NCI-H774 (cell line): ENCODE measurements at regions not wholly inside any gene's neighbourhood (a gene's known extent, or its start where the extent isn't known, plus 50 kb on each side); places are given as distances from the start of the nearest gene placed in this dataset.
"Not testable (repeated sequence)": the region's sequence is repeated elsewhere in the genome, so short reads cannot be mapped to it uniquely, and the experiment has no call there.

Experiments
- DNase-seq: peaks from one replicate; lab custom pipeline; 2025; lab: John Stamatoyannopoulos, UW

GRCh38 chr7:10588084-10588483 lies 385.6 kb upstream of the PHF14 start:
- DNase-seq, result no peak

GRCh38 chr7:10592604-10593003 lies 381.1 kb upstream of the PHF14 start:
- DNase-seq, result no peak

- DNase-seq, result no peak
Measured at GRCh38 chr7:10593080-10593479, 380.6 kb upstream of the PHF14 start.

DNA sequence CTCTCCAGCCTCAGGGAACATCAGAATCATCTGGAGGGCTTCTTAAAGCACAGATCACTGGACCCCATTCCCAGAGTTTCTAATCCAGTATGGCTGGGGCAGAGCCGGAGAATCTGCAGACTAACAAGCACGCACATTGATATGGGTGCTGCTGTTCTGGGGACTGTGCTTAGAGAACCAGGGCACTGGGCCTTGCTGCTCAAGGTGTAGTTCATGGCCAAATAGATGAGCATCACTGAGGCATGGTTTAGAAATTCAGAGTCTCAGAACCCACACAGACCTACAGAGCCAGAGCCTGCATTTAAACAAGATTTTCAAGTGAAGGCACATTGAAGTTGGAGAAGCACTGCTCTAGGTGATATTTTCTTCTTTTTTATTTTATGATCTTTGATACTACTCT lies 376.8 kb upstream of the PHF14 start:
- no peak for DNase-seq

- DNase-seq, result no peak
Measured at GRCh38 chr7:10604128-10604527, 369.5 kb upstream of the PHF14 start.

DNA sequence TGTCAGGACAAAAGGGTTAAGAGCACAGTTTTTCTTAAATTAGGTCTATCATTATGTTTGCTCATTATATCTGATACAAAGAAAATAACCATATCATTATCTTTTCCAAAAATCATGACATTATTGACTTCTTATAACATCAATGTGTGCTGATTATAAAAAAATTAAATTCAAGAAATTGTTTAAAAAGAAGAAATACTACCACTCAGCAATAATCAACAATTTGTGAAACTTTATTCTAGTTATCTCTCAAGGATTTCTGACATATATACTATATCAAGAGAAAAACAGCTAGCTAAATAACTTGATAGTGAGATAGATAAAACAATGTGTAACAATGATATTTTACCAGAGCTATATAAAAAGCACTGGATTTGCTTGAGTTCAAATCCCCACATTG lies 360.7 kb upstream of the PHF14 start:
- no peak for DNase-seq

GRCh38 chr7:10618953-10619352 lies 354.7 kb upstream of the PHF14 start:
- no peak for DNase-seq

GRCh38 chr7:10632712-10633111 lies 341.0 kb upstream of the PHF14 start:
- no peak for DNase-seq

DNA sequence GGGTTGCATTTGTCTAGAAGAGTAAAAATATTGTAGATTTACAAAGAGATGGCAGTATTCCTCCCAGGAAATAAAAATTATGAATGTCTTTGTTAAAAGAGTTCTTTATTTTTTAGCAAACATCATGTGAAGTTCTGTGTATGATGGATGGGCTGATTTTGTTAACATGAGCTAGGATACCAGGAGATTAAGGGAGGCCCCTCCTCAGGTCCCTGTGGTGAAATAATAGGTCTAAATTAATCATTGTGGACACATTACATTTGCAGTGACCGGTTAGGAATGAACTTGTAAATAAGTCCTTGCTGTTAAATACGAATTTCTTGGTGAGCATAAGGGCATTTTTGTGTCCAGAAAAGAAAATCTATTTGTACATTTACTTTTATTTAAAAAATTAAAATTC lies 339.4 kb upstream of the PHF14 start:
- no peak for DNase-seq

- DNase-seq, result no peak
Measured at GRCh38 chr7:10637991-10638390, 335.7 kb upstream of the PHF14 start.

GRCh38 chr7:10643545-10643944 lies 330.1 kb upstream of the PHF14 start:
- no peak for DNase-seq

DNA sequence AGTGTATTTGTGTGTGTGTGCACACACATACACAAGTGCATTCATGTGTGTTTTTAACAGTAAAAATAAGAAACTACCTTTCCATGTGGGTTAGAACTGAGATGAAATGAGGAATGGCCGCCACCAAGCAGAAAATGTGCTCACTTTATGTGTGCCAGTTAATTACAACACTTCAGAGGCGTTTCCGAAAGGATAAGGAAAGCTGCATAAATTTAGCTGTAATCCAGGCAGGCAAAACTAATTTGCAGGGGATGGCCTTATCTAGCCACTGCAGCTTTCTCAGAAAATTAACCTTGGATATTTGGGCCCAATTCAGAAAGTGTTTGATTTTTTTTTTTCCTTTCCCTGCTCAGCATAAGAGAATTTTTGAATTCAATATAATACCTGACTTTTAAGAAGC lies 328.8 kb upstream of the PHF14 start:
- no peak for DNase-seq

DNA sequence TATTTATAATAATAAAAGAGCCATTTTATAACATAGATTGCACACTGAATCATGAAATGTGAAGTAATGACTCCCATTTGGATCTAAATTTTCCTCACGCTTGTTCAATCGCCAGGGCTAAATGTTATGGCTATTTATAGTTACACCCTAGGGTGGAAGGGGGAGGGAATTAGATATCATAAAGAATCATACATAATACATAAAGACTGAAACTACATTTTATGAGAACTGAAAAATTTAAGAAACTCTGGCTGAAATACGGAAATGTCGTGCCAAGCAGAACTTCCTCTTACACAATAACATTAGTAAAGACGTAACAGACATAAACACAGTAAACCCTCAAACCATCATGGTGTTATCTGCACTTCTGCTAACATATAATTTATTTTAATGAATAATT lies 327.5 kb upstream of the PHF14 start:
- no peak for DNase-seq

- DNase-seq, result no peak
Measured at GRCh38 chr7:10648289-10648688, 325.4 kb upstream of the PHF14 start.

DNA sequence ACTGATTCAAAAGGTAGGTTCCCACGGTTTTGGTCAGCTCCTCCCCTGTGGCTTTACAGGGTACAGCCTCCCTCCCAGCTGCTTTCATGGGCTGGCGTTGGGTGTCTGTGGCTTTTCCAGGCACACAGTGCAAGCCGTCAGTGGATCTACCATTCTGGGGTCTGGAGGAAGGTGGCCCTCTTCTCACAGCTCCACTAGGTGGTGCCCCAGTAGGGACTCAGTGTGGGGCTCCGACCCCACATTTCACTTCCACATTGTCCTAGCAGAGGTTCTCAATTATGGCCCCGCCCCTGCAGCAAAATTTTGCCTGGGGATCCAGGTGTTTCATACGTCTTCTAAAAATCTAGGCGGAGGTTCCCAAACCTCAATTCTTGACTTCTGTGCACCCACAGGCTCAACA lies 324.6 kb upstream of the PHF14 start:
- DNase-seq, result not testable (repeated sequence)

GRCh38 chr7:10655031-10655430 lies 318.6 kb upstream of the PHF14 start:
- no peak for DNase-seq

GRCh38 chr7:10657201-10657600 lies 316.5 kb upstream of the PHF14 start:
- no peak for DNase-seq

GRCh38 chr7:10657837-10658236 lies 315.8 kb upstream of the PHF14 start:
- no peak for DNase-seq

- DNase-seq, result no peak
Measured at GRCh38 chr7:10662491-10662890, 311.2 kb upstream of the PHF14 start.

DNA sequence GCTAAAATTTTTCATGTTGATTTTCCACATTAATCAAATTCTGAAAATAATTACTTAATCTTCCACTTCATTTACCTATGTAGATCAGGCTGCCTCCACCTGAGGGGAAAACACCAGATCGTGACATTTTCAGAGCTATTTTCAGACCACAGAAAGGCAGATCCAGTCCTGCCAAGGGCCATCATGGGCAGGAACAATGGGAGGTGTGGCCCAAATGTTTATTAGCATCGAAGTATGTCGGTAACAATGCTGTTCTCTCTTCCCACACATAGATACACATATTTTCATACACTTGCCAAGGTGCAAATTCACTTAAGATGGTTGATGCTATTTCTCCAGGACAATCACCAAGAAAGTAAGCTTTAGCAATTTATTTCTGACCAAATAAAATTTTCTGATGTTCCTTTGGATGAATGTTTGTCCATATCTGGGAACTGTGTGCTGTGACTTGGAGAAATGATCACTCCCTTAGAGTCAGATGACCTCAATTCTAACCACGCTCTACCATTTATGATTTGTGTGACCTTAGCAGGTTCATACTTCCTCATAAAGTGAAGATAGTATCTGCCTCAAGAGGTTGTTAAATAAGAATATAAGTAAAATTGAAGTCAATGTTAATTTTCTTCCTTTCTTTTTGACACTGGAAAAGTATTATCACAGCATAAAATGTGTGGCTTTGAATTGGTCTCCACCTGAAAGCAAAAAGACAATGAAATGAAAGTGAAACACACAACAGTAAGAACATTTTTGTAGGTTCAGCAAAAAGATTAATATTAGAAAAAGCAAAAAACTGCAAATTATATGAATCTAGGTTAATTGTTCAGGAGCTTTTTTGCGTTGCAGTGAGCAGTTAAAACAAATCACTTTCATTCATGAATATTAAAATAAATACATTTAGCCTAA lies 310.4 kb upstream of the PHF14 start:
- DNase-seq, result no peak

DNA sequence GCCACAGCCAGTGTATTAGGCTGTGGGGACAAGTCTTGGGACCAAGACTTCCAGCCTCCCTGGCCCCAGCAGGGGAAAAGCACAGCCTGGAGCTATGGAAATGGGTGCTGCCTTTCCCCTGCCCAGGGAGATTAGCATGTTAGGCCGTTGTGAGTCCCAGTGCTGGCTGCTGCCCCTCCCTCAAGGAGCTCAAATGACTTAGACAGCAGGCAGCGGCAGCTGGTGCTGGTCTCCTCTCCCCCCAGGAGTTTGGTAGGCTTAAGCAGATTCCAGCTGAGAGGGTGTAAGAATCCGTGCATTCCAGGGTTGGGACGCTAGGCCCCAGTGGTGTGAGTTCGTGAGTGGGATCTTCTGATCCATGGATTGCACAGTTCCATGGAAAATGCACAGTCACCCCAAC lies 301.5 kb upstream of the PHF14 start:
- DNase-seq, result no peak

GRCh38 chr7:10677211-10677610 lies 296.5 kb upstream of the PHF14 start:
- no peak for DNase-seq

DNA sequence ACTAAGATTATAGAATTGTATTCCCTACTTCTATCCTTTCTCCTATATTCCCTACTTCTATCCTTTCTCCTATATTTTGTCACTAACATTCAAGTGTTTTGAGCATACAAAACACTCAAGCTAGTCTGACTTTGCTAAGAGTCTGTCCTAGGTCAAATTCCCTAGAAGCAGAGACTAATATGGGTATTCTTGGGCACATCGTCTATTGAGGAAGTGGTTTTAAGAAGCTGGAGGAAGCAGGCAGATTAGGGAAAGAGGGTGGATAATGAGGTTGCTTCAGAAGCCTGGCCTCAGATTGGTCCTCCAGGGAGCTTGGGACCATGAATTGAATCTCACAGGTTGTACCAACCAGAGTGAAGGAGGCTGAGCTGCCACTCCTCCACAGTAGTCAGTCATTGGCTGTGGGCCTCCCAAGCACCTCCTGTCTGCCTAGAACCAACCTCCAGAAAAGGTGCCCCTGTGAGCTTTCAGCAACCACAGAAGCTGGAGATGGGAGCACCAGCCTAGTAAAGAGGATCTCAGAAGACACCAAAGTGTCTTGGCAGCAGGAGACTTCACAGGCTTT lies 295.9 kb upstream of the PHF14 start:
- no peak for DNase-seq

DNA sequence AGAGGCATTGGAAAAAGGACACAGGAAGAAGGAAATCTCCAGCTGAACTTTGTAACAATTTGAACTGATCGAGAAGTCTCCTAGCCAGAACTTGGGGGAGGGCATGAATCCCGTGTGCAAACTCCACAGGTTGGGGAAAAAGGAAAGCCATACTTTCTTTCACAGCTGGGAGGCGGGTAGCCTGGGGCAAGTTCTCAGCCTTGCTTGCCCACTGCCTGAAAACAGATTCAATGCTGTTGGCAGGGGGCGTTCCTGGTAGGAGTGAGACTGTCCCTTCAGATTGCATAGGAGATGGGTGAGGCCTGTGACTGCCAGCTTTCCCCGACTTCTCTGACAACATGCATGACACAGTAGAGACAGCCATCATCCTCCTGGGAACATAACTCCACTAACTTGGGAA lies 289.1 kb upstream of the PHF14 start:
- no peak for DNase-seq
